BJ (cell line): ENCODE measurements at regions not wholly inside any gene's neighbourhood (a gene's known extent, or its start where the extent isn't known, plus 50 kb on each side); places are given as distances from the start of the nearest gene placed in this dataset.
"Not testable (repeated sequence)": the region's sequence is repeated elsewhere in the genome, so short reads cannot be mapped to it uniquely, and the experiment has no call there.

Experiments
- CTCF ChIA-PET: fragments of 350-600 bp; formaldehyde crosslinking; extraction: SDS; loops from one replicate; lab custom pipeline; 2021; ENCODE audit warnings: antibody characterized with exemption, inconsistent platforms; lab: Yijun Ruan, JAX
- POLR2A ChIA-PET: fragments of 300-600 bp; sonication (Branson Sonifier 250); formaldehyde crosslinking; extraction: SDS; loops from one replicate; lab custom pipeline; 2021; ENCODE audit warnings: antibody characterized with exemption; lab: Charles Lee
- DNase-seq: peaks from one replicate; pipeline ENCODE4 v3.0.0-alpha.2; 2011; ENCODE audit warnings: low read depth
- H3K27me3 ChIP-seq: 2 replicates; pipeline ENCODE4 v1.6.0; 2011; ENCODE audit warnings: low read length; ENCODE audit not compliant: control insufficient read depth, insufficient read depth
- H3K36me3 ChIP-seq: 2 replicates; pipeline ENCODE4 v1.5.1; 2011; ENCODE audit warnings: low read length; ENCODE audit not compliant: control insufficient read depth, insufficient read depth
- H3K4me3 ChIP-seq: 2 replicates; pipeline ENCODE4 v1.5.1; 2011; ENCODE audit warnings: low read depth, mild to moderate bottlenecking, control low read depth, low read length
- TF ChIP-seq, protein P1 (sequence below): IDR thresholded peaks from 2 replicates; pipeline ENCODE4 v1.5.1; 2011; ENCODE audit warnings: low read depth, mild to moderate bottlenecking, control low read depth, inconsistent platforms, low read length, moderate library complexity; ENCODE audit not compliant: insufficient read depth

DNA sequence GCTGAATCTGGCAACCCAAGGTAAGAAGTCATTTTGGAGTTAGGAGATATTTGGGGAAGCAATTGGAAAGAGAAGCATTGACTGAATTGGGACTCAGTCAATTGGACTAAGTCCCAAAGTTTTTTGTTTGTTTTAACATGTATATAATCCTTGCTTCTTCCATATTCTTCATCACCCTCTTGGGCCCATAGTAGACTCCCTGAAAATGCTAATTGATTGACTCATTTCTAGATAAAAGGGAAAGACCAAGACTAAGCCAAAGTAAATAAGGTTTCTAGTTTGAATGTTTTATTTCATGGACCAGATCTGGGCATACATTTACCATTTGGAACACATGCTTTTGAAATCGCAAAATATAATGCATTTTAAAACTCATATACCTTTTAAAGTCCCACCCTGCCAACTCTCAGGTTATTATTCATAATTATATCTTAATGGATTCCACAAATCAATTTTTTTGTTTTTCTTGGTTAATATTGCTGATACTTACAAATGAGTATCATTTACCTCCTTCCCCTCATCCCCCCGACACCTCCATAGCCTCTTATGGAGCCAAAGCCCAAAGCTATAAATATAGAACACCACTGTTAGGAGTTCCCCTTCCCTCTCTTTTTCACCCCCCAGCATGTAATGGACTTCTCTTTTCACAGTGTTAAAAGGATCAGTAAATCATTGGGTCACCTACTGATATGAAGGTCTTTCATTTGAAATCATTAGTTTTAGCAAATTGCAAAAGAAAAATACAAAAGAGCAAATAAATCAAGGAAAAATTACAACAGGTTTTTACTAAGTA, 674.0 kb upstream of the SOX9 start:
- TF ChIP-seq, protein P1, sequence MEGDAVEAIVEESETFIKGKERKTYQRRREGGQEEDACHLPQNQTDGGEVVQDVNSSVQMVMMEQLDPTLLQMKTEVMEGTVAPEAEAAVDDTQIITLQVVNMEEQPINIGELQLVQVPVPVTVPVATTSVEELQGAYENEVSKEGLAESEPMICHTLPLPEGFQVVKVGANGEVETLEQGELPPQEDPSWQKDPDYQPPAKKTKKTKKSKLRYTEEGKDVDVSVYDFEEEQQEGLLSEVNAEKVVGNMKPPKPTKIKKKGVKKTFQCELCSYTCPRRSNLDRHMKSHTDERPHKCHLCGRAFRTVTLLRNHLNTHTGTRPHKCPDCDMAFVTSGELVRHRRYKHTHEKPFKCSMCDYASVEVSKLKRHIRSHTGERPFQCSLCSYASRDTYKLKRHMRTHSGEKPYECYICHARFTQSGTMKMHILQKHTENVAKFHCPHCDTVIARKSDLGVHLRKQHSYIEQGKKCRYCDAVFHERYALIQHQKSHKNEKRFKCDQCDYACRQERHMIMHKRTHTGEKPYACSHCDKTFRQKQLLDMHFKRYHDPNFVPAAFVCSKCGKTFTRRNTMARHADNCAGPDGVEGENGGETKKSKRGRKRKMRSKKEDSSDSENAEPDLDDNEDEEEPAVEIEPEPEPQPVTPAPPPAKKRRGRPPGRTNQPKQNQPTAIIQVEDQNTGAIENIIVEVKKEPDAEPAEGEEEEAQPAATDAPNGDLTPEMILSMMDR: no peak
- Histone ChIP-seq H3K27me3 (no peaks in the 10 kb centered on the region), H3K36me3 (no peaks in the 10 kb centered on the region), H3K4me3 (no peak overlapping the region)
- ChIA-PET POLR2A (no interaction called here), CTCF (no interaction called here)
- DNase-seq: no peak

DNA sequence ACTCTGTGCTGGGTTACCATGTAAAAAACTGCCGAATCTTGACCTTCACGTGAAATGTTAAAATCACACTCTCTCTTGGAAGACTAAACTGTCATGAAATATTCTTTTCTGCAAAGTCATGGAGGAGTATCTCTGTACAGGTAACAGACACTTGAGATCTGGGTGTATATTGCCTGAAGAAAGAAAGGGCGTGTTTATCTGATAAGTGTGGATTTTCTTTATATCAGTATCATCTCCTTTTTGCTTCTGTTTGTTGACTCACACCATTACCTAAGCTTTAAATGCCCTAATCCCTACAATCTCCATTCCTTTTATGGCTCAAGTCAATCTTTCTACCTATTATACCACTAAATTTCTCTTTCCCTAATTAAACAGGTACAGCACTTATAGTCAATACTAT, 673.2 kb upstream of the SOX9 start:
- Histone ChIP-seq H3K36me3 (no peaks in the 10 kb centered on the region), H3K27me3 (no peaks in the 10 kb centered on the region), H3K4me3 (no peak overlapping the region)
- no peak for DNase-seq
- TF ChIP-seq, protein P1: no peak
- ChIA-PET POLR2A (no interaction called here), CTCF (no interaction called here)

DNA sequence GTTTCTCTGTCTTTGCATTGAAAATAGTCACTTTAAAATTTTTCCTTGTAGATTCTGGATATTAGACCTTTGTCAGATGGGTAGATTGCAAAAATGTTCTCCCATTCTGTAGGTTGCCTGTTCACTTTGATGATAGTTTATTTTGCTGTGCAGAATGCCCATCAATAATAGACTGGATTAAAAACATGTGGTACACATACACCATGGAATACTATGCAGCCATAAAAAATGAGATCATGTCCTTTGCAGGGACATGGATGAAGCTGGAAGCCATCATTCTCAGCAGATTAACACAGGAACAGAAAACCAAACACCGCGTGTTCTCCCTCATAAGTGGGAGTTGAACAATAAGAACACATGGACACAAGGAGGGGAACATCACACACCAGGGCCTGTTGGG, 670.2 kb upstream of the SOX9 start:
- H3K36me3 ChIP-seq, H3K27me3 ChIP-seq, CTCF ChIA-PET, DNase-seq, POLR2A ChIA-PET, H3K4me3 ChIP-seq: not testable (repeated sequence)

DNA sequence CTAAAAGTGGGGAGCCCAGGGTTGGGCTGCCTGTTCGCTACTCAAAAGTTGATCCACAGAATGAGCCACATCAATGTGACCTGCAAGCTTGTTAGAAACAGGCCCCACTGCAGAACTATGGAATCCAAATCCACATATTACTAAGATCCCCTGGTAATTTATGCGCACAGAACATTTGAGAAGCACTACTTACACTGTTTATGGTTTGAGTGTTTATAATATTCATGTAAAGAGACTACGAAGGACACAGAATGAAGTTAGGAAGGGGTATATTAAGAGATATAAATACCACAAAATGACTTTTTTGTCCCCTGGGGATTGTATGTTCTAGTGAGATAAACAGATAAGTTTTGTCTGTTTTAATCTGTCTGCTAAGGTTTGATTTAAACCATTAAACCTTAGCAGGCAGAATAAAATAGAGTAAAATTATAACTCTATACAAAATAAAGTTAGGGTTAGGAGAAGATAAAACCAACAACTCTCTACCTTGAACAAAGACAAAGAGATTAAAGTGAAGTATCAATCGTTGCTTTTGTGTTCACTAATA, 666.9 kb upstream of the SOX9 start:
- ChIA-PET POLR2A (no interaction called here), CTCF (interaction anchor here (0.7 to 1.0 kb wide), 2 partner anchors 19 to 687 kb away, joined by 3 to 5 read pairs; no protein-coding TSS in a partner anchor)
- TF ChIP-seq, protein P1: no peak
- Histone ChIP-seq H3K36me3 (no peaks in the 10 kb centered on the region), H3K27me3 (no peaks in the 10 kb centered on the region), H3K4me3 (no peak overlapping the region)
- DNase-seq: no peak

DNA sequence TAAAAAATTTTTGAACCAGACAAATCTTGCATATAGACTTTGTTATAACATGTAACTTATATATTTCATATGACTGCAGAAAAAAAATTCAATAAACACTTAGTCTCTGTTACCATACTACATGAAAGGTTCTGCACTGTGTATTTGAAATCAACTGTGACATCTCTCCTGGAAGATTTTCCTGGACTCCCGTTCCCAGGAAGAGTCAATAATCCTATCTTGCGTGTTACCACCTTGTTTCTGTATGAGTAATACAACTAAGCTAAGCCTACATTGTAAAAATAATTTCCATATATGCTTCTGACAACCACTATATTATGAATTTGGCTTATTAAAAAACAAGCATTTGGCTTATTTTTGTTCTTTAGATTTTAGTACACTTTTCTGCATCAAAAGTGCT, 665.6 kb upstream of the SOX9 start:
- Histone ChIP-seq H3K4me3 (no peak overlapping the region), H3K27me3 (no peaks in the 10 kb centered on the region), H3K36me3 (no peaks in the 10 kb centered on the region)
- no peak for DNase-seq
- ChIA-PET CTCF (no interaction called here), POLR2A (no interaction called here)
- TF ChIP-seq, protein P1: no peak

DNA sequence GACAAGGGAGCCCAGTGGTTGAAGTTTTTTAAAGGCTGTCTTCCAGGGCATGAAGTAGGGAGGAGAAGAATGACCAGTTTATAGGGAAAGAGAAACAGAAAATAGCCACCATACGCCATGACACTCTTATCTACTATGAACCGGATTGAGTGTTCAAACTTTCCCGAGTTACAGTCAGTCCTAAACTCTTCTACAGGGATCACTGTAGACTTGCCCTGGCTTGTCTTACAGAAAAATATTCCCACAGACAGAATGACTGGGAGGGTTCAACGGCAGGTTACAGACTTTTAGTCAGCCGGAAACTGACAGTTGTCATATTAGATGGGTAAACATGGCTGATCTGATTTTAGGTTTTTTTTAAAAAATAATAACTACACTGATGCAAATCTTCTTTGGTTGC, 662.5 kb upstream of the SOX9 start:
- TF ChIP-seq, protein P1: no peak
- Histone ChIP-seq H3K36me3 (no peaks in the 10 kb centered on the region), H3K27me3 (no peaks in the 10 kb centered on the region), H3K4me3 (no peak overlapping the region)
- ChIA-PET CTCF (no interaction called here), POLR2A (no interaction called here)
- no peak for DNase-seq
